PC-3 (cell line): ENCODE measurements at regions not wholly inside any gene's neighbourhood (a gene's known extent, or its start where the extent isn't known, plus 50 kb on each side); places are given as distances from the start of the nearest gene placed in this dataset.

Source experiments
- ATAC-seq: fragments of 200-7000 bp; cut with Tn5 transposase; 2 replicates; pipeline ENCODE4 v1.9.1; 2020; ENCODE audit warnings: mild to moderate bottlenecking, moderate library complexity
- BruUV-seq: library from RNA; stranded (reverse); fragments of 400-500 nt; replicated peaks from 2 replicates; lab custom pipeline; 2021; lab: Mats Ljungman, UMichigan
- CTCF ChIA-PET: fragments of 300-600 bp; sonication (Branson Sonifier 250); formaldehyde crosslinking; loops from one replicate; lab custom pipeline; 2022; ENCODE audit warnings: antibody characterized with exemption; lab: Charles Lee
- POLR2A ChIA-PET: fragments of 300-600 bp; sonication (Branson Sonifier 250); formaldehyde crosslinking; loops from one replicate; lab custom pipeline; 2022; ENCODE audit warnings: antibody characterized with exemption; ENCODE audit not compliant: unreplicated experiment; lab: Charles Lee
- DNase-seq: peaks from one replicate; pipeline ENCODE4 v3.0.0-alpha.2; 2015
- H2AFZ ChIP-seq: fragments of 300-600 bp; sonication (generic); 2 replicates; pipeline ENCODE4 v1.6.0; 2016; ENCODE audit warnings: antibody characterized with exemption, low read length
- H3F3A ChIP-seq: fragments of 300-600 bp; sonication (generic); one replicate; pipeline ENCODE4 v1.6.0; 2017; ENCODE audit warnings: antibody characterized with exemption, low read length, control low read depth, mild to moderate bottlenecking; ENCODE audit not compliant: unreplicated experiment
- H3K27ac ChIP-seq: fragments of 300-600 bp; sonication (generic); 2 replicates; pipeline ENCODE4 v1.5.1; 2016; ENCODE audit warnings: mild to moderate bottlenecking, low read length
- H3K27me3 ChIP-seq: fragments of 300-600 bp; sonication (generic); 2 replicates; pipeline ENCODE4 v1.6.1; 2016; ENCODE audit warnings: low read length, mixed read lengths
- H3K36me3 ChIP-seq: fragments of 300-600 bp; sonication (generic); 2 replicates; pipeline ENCODE4 v1.6.1; 2016; ENCODE audit warnings: low read depth, mixed run types, low read length, mixed read lengths
- H3K4me1 ChIP-seq: fragments of 300-600 bp; sonication (generic); 2 replicates; pipeline ENCODE4 v1.5.1; 2016; ENCODE audit warnings: low read length; ENCODE audit not compliant: insufficient read depth
- H3K4me2 ChIP-seq: fragments of 300-600 bp; sonication (generic); 2 replicates; pipeline ENCODE4 v1.6.0; 2016; ENCODE audit warnings: low read length
- H3K4me3 ChIP-seq: fragments of 300-600 bp; sonication (generic); 2 replicates; pipeline ENCODE4 v1.5.1; 2016; ENCODE audit warnings: mild to moderate bottlenecking, low read length, mixed read lengths
- H3K79me2 ChIP-seq: fragments of 300-600 bp; sonication (generic); 2 replicates; pipeline ENCODE4 v1.6.1; 2017; ENCODE audit warnings: low read length, mixed read lengths
- H3K9ac ChIP-seq: fragments of 300-600 bp; sonication (generic); 2 replicates; pipeline ENCODE4 v1.6.0; 2016; ENCODE audit warnings: mild to moderate bottlenecking, low read length
- H3K9me2 ChIP-seq: fragments of 300-600 bp; sonication (generic); replicated peaks from 2 replicates; pipeline ENCODE4 v1.6.1; 2016; ENCODE audit warnings: mixed run types, low read length, mixed read lengths
- H3K9me3 ChIP-seq: fragments of 300-600 bp; sonication (generic); 2 replicates; pipeline ENCODE4 v1.6.1; 2016; ENCODE audit warnings: low read length, mixed read lengths
- H4K20me1 ChIP-seq: fragments of 300-600 bp; sonication (generic); 2 replicates; pipeline ENCODE4 v1.6.1; 2016; ENCODE audit warnings: low read length, mixed read lengths
- CTCF ChIP-seq: fragments of 300-600 bp; sonication (generic); conservative IDR thresholded peaks from 2 replicates; pipeline ENCODE4 v1.5.1; 2017; ENCODE audit warnings: antibody characterized with exemption, low read depth, mild to moderate bottlenecking, low read length
- EZH2 ChIP-seq: fragments of 300-600 bp; sonication (generic); IDR thresholded peaks from one replicate; pipeline ENCODE4 v1.6.1; 2017; ENCODE audit warnings: antibody characterized with exemption, mild to moderate bottlenecking, low read length; ENCODE audit not compliant: unreplicated experiment
- EZH2phosphoT487 ChIP-seq: fragments of 300-600 bp; sonication (generic); IDR thresholded peaks from 2 replicates; pipeline ENCODE4 v1.6.1; 2018; ENCODE audit warnings: mild to moderate bottlenecking, antibody characterized with exemption, low read length, borderline replicate concordance
- intact Hi-C: fragments of 100-400 bp; cut with micrococcal nuclease; formaldehyde crosslinking; loops from 2 replicates; pipeline ENCODE4 v1.9.0; 2023

GRCh38 chr1:164186881-164187280 is 372.1 kb upstream of the PBX1 start:
- ATAC-seq: no peak
- H2AFZ ChIP-seq: no peak overlapping the region
- no peaks in the 10 kb centered on the region for H4K20me1 ChIP-seq
- no peaks in the 10 kb centered on the region for H3F3A ChIP-seq
- TF ChIP-seq EZH2: no peak
- no peak for TF ChIP-seq CTCF
- no peak for TF ChIP-seq EZH2phosphoT487
- peaks cover 18% of the 10 kb centered on the region for H3K4me1 ChIP-seq
- no peak overlapping the region for H3K4me2 ChIP-seq
- H3K27ac ChIP-seq: no peak overlapping the region
- H3K9ac ChIP-seq: no peak overlapping the region
- no peaks in the 10 kb centered on the region for H3K36me3 ChIP-seq
- ChIA-PET POLR2A (no interaction called here), CTCF (no interaction called here)
- BruUV-seq: no TSS peak
- H3K9me3 ChIP-seq: no peaks in the 10 kb centered on the region
- no peak overlapping the region for H3K4me3 ChIP-seq
- intact Hi-C loops: no loop called here
- H3K79me2 ChIP-seq: no peaks in the 10 kb centered on the region
- no peak for DNase-seq
- H3K27me3 ChIP-seq: no peaks in the 10 kb centered on the region
- no peaks in the 10 kb centered on the region for H3K9me2 ChIP-seq

GRCh38 chr1:164188497-164188896 is 370.5 kb upstream of the PBX1 start:
- no peak for TF ChIP-seq EZH2
- no peak for TF ChIP-seq CTCF
- TF ChIP-seq EZH2phosphoT487: no peak
- BruUV-seq: no TSS peak
- Histone ChIP-seq H3K9me2 (no peaks in the 10 kb centered on the region), H3K4me1 (peaks cover 15% of the 10 kb centered on the region), H3F3A (no peaks in the 10 kb centered on the region), H3K79me2 (no peaks in the 10 kb centered on the region), H3K27ac (no peak overlapping the region), H3K9me3 (no peaks in the 10 kb centered on the region), H4K20me1 (no peaks in the 10 kb centered on the region), H3K4me2 (no peak overlapping the region), H3K27me3 (no peaks in the 10 kb centered on the region), H3K36me3 (no peaks in the 10 kb centered on the region), H3K9ac (no peak overlapping the region), H2AFZ (no peak overlapping the region), H3K4me3 (no peak overlapping the region)
- POLR2A ChIA-PET: no interaction called here
- ATAC-seq: no peak
- DNase-seq: no peak
- CTCF ChIA-PET: no interaction called here
- intact Hi-C loops: no loop called here

DNA sequence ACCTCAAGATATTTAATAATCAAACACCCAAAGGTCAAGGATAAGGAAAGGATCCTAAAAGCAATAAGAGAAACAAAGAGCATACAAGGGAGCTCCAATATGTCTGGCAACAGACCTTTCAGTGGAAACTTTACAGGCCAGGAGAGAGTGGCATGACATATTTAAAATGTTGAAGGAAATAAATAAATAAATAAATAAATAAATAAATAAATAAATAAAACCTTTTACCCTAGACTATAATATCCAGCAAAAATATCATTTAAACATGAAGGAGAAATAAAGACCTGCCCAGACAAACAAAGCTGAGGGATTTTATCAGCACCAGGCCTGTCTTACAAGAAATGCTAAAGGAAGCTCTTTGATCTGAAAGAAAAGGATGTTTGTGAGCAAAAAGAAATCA is 367.8 kb upstream of the PBX1 start:
- Histone ChIP-seq H3K9me3 (no peaks in the 10 kb centered on the region), H3F3A (no peaks in the 10 kb centered on the region), H3K36me3 (no peaks in the 10 kb centered on the region), H3K4me1 (no peaks in the 10 kb centered on the region), H3K9me2 (no peaks in the 10 kb centered on the region), H3K4me3 (no peak overlapping the region), H3K4me2 (no peak overlapping the region), H3K9ac (no peak overlapping the region), H4K20me1 (no peaks in the 10 kb centered on the region), H3K79me2 (no peaks in the 10 kb centered on the region), H3K27me3 (no peaks in the 10 kb centered on the region), H3K27ac (no peak overlapping the region), H2AFZ (no peak overlapping the region)
- DNase-seq (no peak), ATAC-seq (no peak)
- no TSS peak for BruUV-seq
- intact Hi-C loops: no loop called here
- CTCF ChIA-PET: no interaction called here
- POLR2A ChIA-PET: no interaction called here
- TF ChIP-seq EZH2phosphoT487 (no peak), CTCF (no peak), EZH2 (no peak)
